Choroid plexus epithelial cell (primary cell): ENCODE measurements at regions not wholly inside any gene's neighbourhood (a gene's known extent, or its start where the extent isn't known, plus 50 kb on each side); places are given as distances from the start of the nearest gene placed in this dataset.

Source experiments
- DNase-seq: peaks from one replicate; pipeline ENCODE4 v3.0.0-alpha.2; 2010; ENCODE audit warnings: low read depth
- H3K4me3 ChIP-seq: 2 replicates; pipeline ENCODE4 v1.5.1; 2011; ENCODE audit warnings: low read depth, mild to moderate bottlenecking, control low read depth, low read length, moderate library complexity
- TF ChIP-seq, protein P1 (sequence below): conservative IDR thresholded peaks from 2 replicates; pipeline ENCODE4 v1.5.1; 2011; ENCODE audit warnings: low read depth, mild to moderate bottlenecking, control low read depth, inconsistent platforms, low read length, moderate library complexity

DNA sequence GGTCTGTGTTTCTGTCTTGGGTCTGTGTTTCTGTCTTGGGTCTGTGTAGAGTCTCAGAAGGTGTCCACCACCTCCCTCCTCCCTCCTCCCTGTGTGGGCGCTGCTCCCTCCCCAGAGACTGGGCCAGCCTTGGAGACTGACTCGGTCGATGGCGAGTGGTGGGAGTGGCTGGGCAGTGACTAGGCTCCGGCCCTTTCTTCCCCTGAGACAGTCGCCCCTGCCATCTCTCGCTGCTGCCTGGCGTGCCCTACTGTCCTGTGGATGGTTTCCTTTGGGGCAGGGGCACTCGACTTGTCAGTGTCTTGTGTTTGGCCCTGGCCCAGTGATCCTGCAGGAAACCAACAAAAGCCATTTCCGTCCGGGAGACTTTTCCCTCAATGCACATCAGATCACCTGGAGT is 215.8 kb downstream of the NDUFA10 start:
- no peak for DNase-seq
- no peak overlapping the region for H3K4me3 ChIP-seq
- TF ChIP-seq, protein P1, sequence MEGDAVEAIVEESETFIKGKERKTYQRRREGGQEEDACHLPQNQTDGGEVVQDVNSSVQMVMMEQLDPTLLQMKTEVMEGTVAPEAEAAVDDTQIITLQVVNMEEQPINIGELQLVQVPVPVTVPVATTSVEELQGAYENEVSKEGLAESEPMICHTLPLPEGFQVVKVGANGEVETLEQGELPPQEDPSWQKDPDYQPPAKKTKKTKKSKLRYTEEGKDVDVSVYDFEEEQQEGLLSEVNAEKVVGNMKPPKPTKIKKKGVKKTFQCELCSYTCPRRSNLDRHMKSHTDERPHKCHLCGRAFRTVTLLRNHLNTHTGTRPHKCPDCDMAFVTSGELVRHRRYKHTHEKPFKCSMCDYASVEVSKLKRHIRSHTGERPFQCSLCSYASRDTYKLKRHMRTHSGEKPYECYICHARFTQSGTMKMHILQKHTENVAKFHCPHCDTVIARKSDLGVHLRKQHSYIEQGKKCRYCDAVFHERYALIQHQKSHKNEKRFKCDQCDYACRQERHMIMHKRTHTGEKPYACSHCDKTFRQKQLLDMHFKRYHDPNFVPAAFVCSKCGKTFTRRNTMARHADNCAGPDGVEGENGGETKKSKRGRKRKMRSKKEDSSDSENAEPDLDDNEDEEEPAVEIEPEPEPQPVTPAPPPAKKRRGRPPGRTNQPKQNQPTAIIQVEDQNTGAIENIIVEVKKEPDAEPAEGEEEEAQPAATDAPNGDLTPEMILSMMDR, result no peak

DNA sequence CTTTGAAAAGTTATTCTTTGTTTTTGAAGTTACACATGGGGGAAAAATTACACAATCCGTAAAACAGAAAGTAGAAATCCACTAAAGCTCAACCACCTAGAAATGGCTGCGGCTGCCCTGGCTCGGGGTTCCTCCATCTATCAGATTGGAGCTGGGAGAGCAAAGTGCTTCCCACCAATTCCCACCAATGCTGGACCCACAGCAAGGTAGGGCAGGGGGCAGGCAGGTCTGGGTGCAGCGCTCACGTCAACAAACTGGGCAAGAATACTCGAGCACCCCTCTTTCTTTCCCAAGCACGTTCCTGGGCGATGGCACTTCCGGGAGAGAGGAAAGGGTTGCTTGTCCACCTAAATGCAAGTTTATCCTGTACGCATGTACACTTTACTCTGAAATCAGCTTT is 217.6 kb downstream of the NDUFA10 start:
- H3K4me3 ChIP-seq, result no peak overlapping the region
- no peak for DNase-seq
- TF ChIP-seq, protein P1, result no peak

DNA sequence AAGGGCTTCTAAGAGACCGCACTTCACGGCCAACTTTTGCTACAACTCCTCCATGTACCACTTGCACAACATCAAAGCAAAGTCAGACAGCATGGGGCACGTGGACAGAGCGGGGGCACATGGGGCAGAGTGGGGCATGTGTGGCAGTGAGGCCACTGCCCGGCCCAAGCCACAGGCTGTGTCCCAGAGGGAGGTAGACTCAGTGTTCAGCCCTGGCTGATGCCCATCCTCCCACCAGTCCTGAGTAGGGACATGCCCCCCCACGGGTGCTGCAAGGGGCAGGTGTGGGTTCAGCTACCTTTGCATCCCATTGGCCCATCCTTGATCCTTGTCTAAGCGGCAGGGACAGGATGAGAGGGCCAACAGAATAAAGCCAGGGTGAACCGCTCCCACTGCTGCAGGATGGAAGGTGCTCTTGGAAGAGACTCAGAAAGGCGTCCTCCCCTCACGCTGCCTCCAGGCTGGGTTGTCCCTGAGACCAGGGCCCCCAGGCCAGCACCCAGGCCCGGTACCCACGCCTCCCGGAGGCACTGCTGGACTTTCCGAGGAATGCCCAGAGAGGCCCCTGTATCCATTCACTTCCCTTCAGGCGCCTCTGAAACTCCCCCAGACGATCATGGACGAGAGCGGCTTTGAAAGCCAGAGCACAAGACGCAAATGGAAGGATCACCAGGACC is 218.2 kb downstream of the NDUFA10 start:
- TF ChIP-seq, protein P1, result no peak
- no peak for DNase-seq

DNA sequence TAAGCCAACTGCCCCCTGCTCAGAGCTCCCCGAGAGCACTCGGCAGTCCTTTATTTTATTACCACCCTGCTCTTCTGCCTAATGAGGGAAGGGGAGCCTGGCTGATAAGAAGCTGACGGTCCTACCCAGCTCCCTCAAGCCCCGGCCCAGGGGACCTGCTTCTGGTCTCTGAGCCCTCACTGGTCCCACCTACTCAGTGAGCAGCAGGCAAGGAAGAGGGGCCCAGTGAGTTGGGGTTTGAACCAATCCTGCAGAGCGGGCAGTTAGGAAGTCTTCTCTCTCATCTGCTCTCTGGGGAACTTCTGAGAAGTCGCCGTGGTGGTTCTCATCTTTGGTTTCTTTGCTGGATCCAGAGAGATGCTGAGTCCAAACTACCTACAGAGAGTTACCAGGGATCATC is 218.9 kb downstream of the NDUFA10 start:
- DNase-seq, result no peak
- no peak overlapping the region for H3K4me3 ChIP-seq
- TF ChIP-seq, protein P1, result no peak

More for the DNA sequence above, 218.2 kb downstream of the NDUFA10 start:
- H3K4me3 ChIP-seq, result no peak overlapping the region

DNA sequence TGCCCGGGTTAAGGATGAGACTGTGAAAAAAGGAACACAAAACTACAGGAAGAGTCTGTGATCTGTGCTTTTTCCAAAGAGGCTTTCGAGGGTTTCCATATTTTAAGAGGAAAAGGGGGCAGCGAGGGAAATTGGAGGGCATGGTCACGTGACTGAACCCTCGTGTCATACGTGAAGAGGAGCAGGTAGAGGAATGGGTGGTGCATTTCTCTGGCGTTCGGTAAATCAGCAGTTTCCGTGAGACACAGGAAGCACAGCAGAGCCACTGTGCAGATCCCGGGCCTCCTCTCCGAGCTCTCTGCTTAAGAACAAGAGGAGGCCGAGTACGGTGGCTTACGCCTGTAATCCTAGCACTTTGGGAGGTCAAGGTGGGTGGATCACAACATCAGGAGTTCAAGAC is 219.7 kb downstream of the NDUFA10 start:
- no peak overlapping the region for H3K4me3 ChIP-seq
- TF ChIP-seq, protein P1, result no peak
- DNase-seq, result no peak

DNA sequence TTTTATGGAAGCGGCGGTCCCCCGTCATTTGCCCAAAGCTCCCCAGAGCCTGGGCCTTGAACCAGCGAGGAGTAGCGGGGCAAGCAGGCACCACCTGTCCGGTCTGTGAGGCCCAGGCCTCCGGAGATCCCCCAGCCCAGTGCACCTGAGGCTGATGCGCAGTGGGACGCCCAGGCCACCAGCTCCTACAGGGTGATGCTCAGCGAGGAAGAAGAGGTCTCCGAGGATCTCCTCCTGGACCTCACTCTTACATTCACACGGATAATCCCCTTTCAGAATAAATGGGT is 220.2 kb downstream of the NDUFA10 start:
- TF ChIP-seq, protein P1, result no peak
- DNase-seq, result no peak
- no peak overlapping the region for H3K4me3 ChIP-seq

DNA sequence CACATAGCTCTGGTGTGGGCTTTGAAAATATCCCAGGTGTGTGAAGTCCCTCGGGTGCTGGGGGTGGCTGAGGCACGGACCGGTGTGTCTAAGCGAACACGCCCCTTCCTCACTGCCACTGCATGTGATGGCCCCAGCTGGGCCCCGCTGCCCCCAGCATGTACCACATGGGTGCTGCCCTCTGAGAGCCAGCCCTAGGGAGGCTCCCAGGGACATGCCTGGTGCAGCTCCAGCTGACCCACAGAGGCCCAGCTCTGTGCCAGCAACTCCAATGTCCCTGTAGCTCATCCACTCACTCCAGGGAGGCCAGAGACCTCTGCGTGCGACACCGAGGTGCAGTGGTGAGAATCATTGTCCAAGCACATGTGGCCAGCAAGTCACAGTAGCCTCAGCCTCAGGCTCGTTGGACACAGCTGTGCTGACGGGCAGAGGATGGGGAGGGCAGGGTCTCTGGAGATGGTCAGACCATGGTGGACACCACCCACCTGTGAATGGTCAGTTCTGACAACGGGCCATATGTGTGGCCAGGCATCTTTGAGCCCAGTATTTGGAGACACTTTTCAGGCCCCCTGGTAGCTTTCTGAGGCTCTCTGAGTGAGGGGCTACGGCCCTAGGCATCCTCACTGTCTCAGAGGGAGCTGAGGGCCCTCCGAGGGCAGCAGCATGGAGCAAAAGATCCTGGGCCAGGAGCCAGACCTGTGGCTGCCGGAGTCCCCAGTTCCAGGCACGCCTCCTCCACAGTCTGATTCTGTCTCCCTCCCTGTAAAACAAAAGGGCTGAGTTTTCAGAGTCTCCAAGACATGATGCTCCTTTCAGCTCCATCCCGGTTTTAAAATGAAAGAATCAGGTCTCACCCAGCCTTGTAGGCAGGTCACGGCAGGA is 220.7 kb downstream of the NDUFA10 start:
- H3K4me3 ChIP-seq, result no peak overlapping the region
- TF ChIP-seq, protein P1, result no peak
- DNase-seq, result no peak
